HG03108 (cell line): ENCODE measurements at regions not wholly inside any gene's neighbourhood (a gene's known extent, or its start where the extent isn't known, plus 50 kb on each side); places are given as distances from the start of the nearest gene placed in this dataset.
"Not testable (repeated sequence)": the region's sequence is repeated elsewhere in the genome, so short reads cannot be mapped to it uniquely, and the experiment has no call there.

ENCODE experiments used
- ATAC-seq: cut with Tn5 transposase; IDR thresholded peaks from one replicate; pipeline ENCODE4 v1.9.1; 2021; ENCODE audit warnings: moderate library complexity; ENCODE audit not compliant: unreplicated experiment

DNA sequence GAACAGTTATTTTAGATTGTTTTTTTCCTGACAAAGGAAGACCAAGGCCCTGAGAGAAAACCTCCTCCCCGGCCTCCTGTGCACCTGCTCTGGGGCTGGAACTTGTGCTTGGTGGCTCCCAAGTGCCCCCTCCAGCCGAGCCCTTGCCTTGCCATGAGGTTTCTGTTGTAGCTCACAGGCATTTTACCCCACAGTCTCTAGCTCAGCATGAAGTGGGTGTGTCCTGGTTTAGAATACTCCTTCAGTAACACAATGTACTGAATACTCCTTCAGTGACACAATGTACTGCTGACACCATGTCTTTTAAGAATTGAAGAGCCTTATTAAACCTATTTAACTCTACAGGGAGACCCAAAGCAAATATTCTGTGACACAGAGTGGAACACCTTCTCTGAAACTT lies 116.1 kb downstream of the OR4M2 start:
- not testable (repeated sequence) for ATAC-seq

DNA sequence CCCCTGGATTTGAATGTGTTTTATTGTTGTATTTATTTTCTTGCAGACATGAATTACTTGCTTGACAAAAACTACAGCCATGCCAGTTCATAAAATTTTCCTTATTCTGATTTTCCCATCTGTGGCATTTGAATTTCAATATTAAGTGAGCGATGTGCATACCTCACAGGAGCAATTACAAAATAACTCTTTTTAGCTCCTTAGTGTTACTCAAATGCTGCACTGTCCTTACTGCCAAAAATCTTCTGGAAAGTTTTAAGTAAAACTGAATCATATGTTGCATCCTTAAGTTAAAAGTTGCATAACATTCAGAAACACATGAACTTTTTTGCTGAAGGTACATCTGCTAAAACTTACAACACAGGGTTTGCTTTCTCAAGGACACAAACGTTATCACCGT lies 120.1 kb downstream of the OR4M2 start:
- ATAC-seq, result not testable (repeated sequence)

DNA sequence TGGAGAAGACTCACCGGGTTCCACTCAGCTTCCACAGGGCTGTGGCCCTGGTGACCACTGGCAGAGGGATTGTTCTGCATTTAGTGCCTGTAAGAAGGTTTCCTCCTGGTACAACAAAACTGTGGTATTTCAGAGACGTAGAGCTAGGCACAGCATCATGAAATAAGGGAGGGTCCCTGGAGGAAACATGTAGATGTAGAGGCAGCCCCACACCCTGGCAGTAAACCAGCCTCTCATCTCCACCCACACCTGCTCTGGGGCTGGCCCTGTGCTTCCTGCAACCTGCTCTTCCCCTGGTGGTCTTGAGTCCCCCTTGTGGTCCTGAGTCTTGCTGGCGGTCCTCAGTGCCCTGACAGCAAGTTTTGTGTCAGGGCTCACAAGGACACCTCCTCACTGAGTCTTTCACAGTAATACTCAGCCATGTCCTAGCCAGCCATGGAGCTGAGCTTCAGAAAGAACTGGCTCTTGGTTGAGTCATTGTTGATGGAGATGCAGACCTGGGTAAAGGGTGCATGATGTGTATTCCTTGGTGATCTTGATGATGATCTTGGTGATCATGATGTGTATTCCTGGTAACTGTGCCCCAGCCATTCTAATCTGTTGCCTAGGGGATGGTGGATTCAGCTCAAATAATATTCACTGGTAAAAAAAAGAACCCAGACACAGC lies 121.8 kb downstream of the OR4M2 start:
- ATAC-seq, result not testable (repeated sequence)

DNA sequence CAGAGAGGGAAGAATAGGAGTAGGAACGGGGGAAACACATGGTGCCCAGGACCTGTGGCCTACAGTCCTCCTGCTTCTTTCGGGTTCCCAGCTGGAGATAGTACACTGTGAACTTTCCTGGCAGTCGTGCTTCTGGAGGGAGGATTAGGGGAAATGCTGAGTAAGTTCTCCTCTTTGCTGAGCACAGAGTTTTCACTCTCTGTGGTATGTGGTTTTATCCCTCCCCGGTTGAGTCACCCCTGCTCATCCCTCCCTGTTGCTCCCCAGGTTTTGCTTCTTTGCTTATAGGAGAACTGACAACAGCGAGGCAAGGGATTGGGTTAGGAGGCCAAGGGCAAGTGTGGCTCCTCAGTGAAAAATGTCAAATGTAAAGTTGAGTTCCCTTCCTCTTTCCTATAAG lies 122.9 kb downstream of the OR4M2 start:
- not testable (repeated sequence) for ATAC-seq

DNA sequence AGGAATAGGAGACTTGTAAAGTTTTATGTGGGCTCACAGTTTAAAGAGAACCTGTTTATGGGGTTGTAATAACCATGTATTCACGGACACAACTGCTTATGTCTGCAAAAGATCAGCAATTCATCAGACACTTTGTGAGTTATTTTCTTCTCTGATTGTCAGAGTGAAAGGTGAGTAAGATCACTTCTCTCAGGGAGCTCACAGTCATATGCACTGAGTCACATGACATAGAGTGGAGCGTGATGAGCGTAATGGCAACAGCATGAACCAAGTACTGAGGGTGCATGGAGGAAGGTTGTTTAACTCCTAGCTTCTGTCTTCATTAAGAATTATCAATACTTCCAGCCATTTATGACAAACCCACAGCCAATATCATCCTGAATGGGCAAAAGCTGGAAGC lies 128.8 kb downstream of the OR4M2 start:
- not testable (repeated sequence) for ATAC-seq

DNA sequence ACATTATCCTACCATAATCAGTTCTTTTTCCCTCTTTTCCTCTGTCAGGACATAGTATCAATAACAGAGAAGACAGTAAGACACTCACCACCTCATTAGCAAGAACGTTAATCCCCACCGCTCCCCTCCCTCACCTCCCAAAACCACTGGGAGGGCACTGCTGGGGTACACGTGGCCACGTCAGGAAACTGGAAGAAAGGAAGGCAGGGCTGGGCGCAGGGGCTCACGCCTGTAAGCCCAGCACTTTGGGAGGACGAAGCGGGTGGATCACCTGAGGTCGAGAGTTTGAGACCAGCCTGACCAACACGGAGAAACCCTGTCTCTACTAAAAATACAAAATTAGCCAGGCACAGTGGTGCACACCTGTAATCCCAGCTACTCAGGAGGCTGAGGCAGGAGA lies 142.3 kb downstream of the OR4M2 start:
- not testable (repeated sequence) for ATAC-seq

DNA sequence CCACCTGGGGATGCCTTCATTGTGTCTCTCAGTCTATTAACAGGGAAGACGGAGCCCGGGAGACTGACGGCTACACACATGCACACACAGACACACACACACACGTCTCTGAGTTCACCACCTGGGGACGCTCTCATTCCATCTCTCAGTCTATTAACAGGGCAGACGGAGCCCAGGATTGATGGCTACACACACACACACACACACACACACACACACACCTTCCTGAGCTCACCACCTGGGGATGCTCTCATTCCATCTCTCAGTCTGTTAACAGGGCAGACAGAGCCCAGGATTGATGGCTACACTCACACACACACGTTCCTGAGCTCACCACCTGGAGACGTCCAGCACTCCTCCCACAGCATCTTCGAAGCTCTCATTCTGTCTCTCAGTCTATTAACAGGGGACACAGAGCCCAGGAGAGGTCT lies 143.9 kb downstream of the OR4M2 start:
- no peak for ATAC-seq

DNA sequence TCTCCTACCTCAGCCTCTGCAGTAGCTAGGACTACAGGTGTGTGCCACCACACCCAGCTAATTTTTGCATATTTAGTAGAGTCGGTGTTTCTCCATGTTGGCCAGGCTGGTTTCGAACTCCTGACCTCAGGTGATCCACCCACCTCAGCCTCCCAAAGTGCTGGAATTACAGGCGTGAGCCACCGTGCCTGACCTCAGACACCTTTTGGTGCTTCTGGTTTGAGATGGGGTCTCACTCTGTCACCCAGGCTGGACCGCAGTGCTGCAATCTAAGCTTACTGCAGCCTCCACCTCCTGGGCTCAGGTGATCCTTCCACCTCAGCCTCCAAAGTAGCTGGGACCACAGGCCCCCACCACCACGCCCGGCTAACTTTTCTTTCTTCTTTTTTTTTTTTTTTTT lies 144.6 kb downstream of the OR4M2 start:
- not testable (repeated sequence) for ATAC-seq

DNA sequence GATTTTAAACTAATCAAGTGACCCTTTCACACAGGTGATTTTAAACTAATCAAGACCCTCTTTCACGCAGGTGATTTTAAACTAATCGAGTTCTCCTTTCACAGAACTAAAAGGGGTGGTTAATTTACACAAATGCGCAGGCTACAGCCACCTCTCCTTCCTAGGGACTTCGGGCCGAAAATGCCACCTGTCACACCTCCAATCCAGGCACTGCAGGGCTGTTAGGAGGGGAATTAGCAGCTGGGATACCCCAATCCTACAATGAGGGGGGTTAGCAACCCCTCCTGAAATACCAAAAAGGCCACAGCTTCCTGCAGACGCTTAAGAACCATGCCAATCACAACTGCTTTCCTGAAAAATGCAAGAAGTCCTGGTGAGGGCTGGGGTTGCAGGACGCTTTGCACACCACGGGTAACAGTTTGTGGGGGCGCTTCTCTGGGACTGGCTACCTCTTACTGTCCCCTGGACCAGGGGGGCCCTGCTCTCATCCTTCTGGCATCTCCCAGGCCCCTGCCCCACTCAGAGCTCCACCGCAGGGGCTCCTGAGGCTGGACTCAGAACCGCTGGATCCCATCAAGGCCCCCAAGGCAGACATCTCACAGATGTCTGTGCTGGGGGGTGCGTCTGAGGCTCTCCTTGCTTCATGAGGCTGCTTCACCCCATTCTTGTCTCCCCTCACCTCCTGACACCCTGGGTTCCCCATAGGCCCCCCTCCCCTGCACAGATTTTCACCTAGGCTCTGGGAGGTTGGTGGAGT lies 145.9 kb downstream of the OR4M2 start:
- no peak for ATAC-seq

DNA sequence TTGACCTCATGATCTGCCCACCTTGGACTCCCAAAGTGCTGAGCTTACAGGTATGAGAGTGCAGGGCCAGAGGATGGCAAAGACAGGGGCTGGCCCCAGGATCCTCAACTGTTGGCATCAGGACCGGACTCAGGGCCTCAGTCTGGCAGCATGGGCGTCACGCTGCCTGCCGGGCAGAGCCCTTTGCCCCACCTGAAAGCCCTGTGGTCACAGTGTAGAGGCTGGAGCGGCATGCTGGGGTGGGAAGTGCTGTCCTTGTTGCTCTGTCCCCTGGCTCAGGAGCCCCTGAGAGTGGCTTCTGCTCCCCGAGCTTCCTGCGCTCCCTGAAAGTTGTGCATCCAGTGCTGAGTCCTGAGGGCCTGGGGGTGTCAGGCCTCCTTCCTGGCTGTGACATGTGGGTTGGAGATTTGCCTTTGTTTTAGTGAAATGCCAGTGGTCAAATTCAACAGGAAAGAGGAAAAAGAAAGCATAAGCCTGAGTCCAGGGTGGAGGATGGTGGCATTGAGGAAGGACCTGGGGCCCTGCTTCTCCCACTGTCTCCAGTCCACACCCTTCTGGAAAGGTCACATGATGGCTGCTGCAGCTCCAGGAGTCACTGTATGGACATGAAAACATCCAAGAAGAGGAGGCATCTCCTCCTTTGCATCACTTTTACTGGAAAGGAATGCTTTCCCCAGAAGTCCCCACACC lies 147.2 kb downstream of the OR4M2 start:
- ATAC-seq, result no peak

DNA sequence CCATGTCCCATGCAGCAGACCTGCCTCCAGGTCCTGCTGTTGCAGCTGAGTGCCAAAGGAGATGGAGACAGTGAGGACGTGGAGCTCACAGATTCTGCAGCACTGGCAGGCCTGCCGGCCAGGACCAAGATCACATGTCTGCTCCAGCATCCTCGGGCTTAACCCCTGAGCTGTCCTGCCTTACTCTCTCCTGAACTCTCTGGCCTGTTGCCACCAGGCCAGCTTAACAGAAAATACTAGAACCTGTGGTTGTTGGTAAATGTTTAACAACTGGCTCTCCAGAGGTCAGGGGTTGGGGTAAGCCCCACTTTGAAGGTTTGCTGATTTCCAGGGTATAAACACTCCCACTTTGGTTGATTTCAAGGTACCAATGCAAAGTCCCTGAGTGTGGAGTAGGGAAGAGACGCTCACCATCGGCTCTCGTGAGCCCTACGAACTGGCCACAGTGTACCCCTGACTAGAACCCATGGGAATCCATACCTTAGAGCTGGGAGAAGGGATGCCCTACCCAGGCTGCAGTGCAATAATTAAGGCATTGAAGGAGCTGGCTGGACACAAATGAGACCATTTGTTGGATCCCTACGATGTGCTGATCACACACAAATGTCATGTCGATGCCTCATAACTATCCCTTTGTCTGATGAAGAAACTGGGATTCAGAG lies 147.9 kb downstream of the OR4M2 start:
- ATAC-seq, result no peak

DNA sequence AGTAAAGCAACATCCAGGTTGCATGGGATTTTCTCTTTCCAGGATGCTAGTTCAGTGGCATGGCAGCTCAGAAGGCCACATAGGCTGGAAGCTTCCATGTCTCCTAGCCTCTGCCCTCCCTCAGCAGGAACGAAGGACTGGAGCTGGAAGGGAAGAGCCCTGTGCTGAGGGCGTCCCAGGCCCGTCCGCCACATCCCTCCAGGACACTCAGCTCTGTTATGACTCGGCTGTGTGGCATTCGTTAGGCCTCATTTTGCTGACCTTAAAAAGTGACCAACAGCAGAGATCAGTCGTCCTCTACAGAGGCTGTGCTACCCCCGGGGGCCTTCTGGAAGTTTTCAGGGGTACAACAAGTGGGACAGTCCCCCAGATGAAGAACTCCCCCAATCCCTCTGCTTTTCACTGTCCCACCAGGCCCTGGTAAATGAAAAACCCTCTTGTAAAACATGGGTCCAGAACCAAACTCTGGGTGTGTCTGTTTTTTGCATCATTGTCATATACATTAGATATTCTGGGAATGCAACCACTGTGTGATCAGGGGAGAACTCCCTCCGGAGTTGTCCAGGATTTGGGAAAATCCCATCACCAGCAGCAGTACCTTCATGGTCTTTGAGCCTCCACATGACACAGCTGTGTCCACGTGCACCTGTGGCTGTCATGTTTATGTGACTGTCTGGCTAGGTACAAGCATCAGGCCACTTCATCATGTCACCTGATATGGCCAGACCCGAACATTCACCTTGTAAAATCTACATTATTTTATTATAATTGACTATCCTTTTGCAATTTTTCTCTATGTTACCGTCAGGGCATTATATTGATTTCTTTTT lies 149.9 kb downstream of the OR4M2 start:
- no peak for ATAC-seq

DNA sequence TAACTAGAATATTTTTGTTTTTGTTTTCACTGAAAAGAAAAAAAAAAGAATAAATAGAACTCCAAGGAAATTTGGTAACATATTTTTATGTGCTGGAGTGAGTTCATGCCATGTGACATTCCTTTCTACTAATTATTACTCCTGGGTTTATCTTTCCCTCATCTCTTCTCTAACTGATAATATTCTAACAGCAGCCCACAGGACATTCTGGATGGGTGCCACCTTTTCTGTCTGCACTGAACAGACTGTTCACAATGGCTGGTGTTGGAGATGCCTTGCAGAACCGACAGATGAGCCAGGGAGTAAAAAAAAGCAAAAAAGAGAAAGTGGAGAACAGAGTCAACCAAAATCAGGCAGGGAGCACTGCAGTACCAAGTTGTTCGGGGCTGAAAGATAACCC lies 151.3 kb downstream of the OR4M2 start:
- ATAC-seq, result no peak

DNA sequence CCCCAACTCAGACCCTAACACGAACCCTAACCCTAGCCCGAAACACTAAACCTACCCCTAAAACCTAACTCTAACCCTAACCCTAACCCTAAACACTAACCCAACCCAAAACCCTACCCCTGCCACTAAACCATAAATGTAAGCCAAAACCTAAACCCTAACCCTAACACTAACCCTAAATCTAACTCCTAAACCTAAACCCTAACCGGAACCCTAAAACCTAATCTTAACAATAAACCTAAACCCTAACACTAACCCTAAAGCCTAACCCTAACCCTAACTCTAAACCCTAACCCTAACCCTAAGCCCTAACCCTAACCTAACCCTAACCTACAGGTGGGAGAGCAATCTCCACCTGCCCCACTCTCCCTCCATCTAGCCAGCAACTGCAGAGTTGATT lies 152.3 kb downstream of the OR4M2 start:
- no peak for ATAC-seq

DNA sequence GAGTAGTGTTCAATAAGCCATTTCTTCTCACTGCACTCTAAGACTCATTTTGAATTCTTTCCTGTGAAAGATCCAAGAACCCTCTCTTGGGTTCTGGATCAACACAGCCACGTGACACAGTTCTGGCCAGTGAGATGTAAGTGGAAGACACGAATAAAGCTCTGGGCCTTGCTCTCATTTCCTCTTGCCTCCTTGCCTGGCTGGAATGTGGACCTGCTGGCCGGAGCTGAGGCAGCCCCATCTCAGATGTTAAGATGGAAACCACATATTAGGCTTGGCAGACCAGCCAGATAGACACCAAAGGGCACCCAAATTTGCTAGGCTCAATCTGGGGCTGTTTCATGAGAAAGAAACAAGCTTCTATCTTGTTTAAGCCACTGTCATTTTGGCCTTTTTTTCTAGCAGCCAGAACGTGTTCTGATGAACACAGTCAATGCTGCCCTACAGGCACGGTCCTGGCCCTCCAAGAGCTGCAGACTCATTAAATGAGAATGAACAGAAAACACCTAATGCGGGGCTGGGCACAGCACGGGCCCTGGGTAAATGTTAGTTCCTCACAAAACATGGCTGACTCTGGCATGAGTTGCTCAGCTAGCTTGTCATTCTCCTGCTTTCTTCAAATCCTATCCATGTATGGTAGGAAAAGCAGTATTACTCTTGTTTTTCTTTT lies 155.1 kb downstream of the OR4M2 start:
- not testable (repeated sequence) for ATAC-seq

DNA sequence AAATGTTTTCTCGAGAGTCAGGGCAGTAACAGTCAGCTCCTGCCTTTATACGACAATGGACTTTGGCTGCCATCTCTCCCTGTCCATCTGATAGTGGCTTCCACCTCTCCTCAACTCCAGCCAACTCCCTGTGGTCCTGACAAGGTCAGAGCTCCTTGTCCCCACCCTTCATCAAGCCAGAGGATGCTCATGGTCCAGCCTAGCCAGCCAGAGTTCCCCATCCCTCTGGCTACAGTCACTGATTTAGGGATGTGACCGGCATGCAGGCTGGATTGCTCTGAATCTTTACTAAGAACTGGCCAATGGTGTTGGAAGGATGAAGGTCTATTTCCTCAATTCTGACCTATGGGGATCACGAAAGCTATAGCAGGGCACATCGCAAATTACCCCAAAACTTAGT lies 156.1 kb downstream of the OR4M2 start:
- no peak for ATAC-seq

DNA sequence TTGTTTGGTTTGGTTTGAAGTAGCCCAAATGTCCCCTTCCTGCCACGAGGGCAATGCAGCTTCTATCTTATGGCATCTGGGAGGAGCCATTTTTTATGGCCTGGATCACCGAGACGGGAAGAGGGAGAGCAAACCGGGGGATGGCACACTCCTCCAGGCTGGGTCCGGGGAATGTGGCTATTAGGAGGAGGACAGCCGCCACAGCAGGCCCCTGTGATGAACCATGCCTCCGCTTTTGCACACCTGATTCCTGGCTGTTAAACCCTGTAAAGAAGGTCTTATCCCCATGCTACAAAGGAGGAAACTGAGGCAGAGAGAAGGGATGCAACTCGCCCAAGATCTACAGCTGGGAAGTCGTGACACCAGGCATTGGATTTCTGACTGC lies 157.6 kb downstream of the OR4M2 start:
- no peak for ATAC-seq

DNA sequence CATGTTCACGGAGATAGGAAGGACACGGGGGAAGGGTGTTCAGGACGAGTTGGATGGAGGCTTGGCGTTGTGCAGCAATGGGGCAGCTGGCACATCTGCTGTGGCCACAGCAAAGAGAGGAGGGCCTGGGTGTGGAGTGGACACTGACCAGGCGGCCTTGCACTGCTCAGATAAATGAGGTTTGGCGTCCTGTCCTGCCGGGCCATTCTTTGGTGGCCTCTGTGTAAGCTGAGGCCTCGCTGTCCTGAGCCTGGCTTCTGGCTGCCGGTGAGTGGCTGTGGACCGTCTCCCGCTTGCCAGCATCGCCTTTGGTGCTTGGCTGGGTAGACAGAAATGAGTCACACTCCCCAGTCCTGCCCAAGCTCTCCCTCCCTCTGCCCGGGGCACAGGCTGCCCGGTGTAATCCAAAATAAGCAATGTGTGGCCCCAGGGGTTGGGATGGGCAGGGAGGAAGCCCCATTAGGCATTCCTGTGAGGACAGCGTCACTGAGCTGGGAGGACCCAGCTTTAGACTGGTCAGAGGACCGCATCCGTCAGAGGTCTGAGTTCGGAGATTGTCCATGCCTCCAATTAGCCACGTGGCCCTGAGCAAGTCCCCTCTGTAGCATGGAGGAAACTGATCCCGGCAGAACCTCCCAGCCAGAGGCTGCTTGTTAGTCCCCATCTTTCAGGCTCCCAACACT lies 158.1 kb downstream of the OR4M2 start:
- not testable (repeated sequence) for ATAC-seq
